B cell (primary cell): ENCODE measurements at regions not wholly inside any gene's neighbourhood (a gene's known extent, or its start where the extent isn't known, plus 50 kb on each side); places are given as distances from the start of the nearest gene placed in this dataset.

Source experiments
- ATAC-seq: fragments of 200-7000 bp; cut with Tn5 transposase; one replicate; pipeline ENCODE4 v1.10.0; 2021; ENCODE audit warnings: low read depth, mild to moderate bottlenecking, moderate number of reproducible peaks, moderate library complexity
- CTCF ChIA-PET: fragments of 350-600 bp; sonication (Branson Sonifier 250); formaldehyde crosslinking; loops from one replicate; lab custom pipeline; 2021; ENCODE audit warnings: antibody characterized with exemption, inconsistent platforms; lab: Charles Lee
- POLR2A ChIA-PET: fragments of 350-600 bp; sonication (Branson Sonifier 250); formaldehyde crosslinking; loops from one replicate; lab custom pipeline; 2021; ENCODE audit warnings: antibody characterized with exemption; lab: Charles Lee
- DNase-seq: peaks from one replicate; pipeline ENCODE4 v3.0.0; 2013
- H2AFZ ChIP-seq: 2 replicates; pipeline ENCODE4 v1.6.1; 2012; ENCODE audit warnings: mild to moderate bottlenecking, low read depth, low read length; ENCODE audit not compliant: insufficient read depth, poor library complexity, severe bottlenecking
- H3K27ac ChIP-seq, 2 donors: 1 replicate in 1 of 2; 2 replicates in 1 of 2; pipeline ENCODE4 v1.5.1; 2012 to 2013; ENCODE audit warnings: low read length in 2 of 2, mild to moderate bottlenecking in 2 of 2, moderate library complexity in 1 of 2
- H3K27me3 ChIP-seq, 4 experiments: fragments of 200-600 bp in 1 of 4; sonication (generic) in 1 of 4; replicated peaks in 1 of 4; 1 replicate in 2 of 4; 2 replicates in 2 of 4; pipeline versions ENCODE4 v1.6.1 to v1.7.0; 2013 to 2016; ENCODE audit warnings: low read length in 3 of 4, mild to moderate bottlenecking in 2 of 4, mixed read lengths in 1 of 4, moderate library complexity in 1 of 4; ENCODE audit not compliant: insufficient read depth in 4 of 4, control insufficient read depth in 3 of 4; ENCODE audit errors: control extremely low read depth in 1 of 4
- H3K36me3 ChIP-seq, 2 experiments: replicated peaks in 1 of 2; 1 replicate in 1 of 2; 2 replicates in 1 of 2; pipeline versions ENCODE4 v1.6.1 to v1.7.1; 2013; ENCODE audit warnings: low read length in 1 of 2; ENCODE audit not compliant: insufficient read depth in 2 of 2, control insufficient read depth in 1 of 2; ENCODE audit errors: control extremely low read depth in 1 of 2, extremely low read depth in 1 of 2
- H3K4me1 ChIP-seq, 2 donors: fragments of 200-600 bp in 1 of 2; sonication (generic) in 1 of 2; 1 replicate in 1 of 2; 2 replicates in 1 of 2; pipeline versions ENCODE4 v1.5.1 to v1.6.1; 2013 to 2017; ENCODE audit warnings: low read length in 2 of 2; ENCODE audit not compliant: control insufficient read depth in 2 of 2, insufficient read depth in 2 of 2
- H3K4me2 ChIP-seq: replicated peaks from 2 replicates; pipeline ENCODE3; 2012; ENCODE audit warnings: mild to moderate bottlenecking, low read depth, low read length; ENCODE audit not compliant: poor library complexity, severe bottlenecking
- H3K4me3 ChIP-seq, 5 experiments: fragments of 200-600 bp in 1 of 5; sonication (generic) in 1 of 5; 1 replicate in 3 of 5; 2 replicates in 2 of 5; pipeline versions ENCODE4 v1.5.1 to v1.7.0; 2011 to 2016; ENCODE audit warnings: low read length in 4 of 5, mild to moderate bottlenecking in 4 of 5, low read depth in 2 of 5, control low read depth in 1 of 5, moderate library complexity in 1 of 5; ENCODE audit not compliant: insufficient read depth in 1 of 5; ENCODE audit errors: control extremely low read depth in 1 of 5, extremely low read depth in 1 of 5
- H3K79me2 ChIP-seq: fragments of 200-600 bp; sonication (generic); one replicate; pipeline ENCODE4 v1.6.0; 2016; ENCODE audit warnings: low read length; ENCODE audit not compliant: control insufficient read depth, insufficient read depth
- H3K9ac ChIP-seq: fragments of 200-600 bp; sonication (generic); 2 replicates; pipeline ENCODE4 v1.6.1; 2017; ENCODE audit warnings: mild to moderate bottlenecking, low read length, moderate library complexity
- H3K9me3 ChIP-seq, 3 donors: one replicate each; pipeline versions ENCODE4 v1.6.1 to v1.7.1; 2013; ENCODE audit warnings: low read length in 2 of 3; ENCODE audit not compliant: control insufficient read depth in 2 of 3, insufficient read depth in 1 of 3; ENCODE audit errors: control extremely low read depth in 1 of 3
- H4K20me1 ChIP-seq: 2 replicates; pipeline ENCODE4 v1.6.0; 2012; ENCODE audit warnings: mild to moderate bottlenecking, low read length; ENCODE audit not compliant: insufficient read depth, control insufficient read depth, poor library complexity, severe bottlenecking
- H3K27ac Mint-ChIP-seq: one replicate; pipeline ENCODE4 v1.8.0; 2021; ENCODE audit warnings: mixed read lengths
- H3K27me3 Mint-ChIP-seq: one replicate; pipeline ENCODE4 v1.8.0; 2021; ENCODE audit warnings: mixed read lengths
- H3K4me1 Mint-ChIP-seq: one replicate; pipeline ENCODE4 v1.8.0; 2021; ENCODE audit warnings: mixed read lengths
- H3K4me3 Mint-ChIP-seq: one replicate; pipeline ENCODE4 v1.8.0; 2021; ENCODE audit warnings: mixed read lengths
- H3K9me3 Mint-ChIP-seq: one replicate; pipeline ENCODE4 v1.8.0; 2022; ENCODE audit warnings: mixed read lengths; ENCODE audit not compliant: insufficient read depth
- EZH2 ChIP-seq: IDR thresholded peaks from 2 replicates; pipeline ENCODE4 v1.6.1; 2012; ENCODE audit warnings: borderline replicate concordance, low read depth, mild to moderate bottlenecking, moderate library complexity, low read length; ENCODE audit not compliant: insufficient read depth, poor library complexity, severe bottlenecking
- WGBS: methylation state at CpG from one replicate; pipeline ENCODE4 v1.1.5; 2013; ENCODE audit warnings: missing lambda C conversion rate; ENCODE audit not compliant: insufficient coverage; 5-methylcytosine and 5-hydroxymethylcytosine counted together
- intact Hi-C: fragments of 100-400 bp; cut with micrococcal nuclease; formaldehyde crosslinking; loops from one replicate; pipeline ENCODE4 v1.10.0; 2022
- TF ChIP-seq, protein P1 (sequence below): fragments of 200-600 bp; IDR thresholded peaks from one replicate; pipeline ENCODE4 v1.8.0; 2022; ENCODE audit warnings: antibody characterized with exemption, mild to moderate bottlenecking

DNA sequence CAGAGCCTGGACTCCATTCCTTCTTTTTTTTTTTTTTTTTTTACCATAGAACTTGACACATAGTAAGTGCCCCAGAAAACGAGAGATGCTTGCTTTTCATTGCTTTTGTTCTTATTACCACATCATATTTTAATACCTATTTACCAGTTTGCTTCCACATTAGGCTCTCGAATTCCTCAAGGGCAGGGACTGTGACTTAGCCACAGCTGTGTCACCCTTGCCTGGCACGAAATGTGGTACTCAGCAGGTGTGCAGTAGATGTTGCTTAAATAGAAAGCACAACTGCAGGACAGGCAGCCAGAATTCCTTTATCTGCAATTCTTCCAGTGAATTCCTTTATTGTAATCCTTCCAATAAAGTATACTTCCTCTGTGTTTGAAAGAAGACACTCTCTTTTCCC, 393.0 kb downstream of the HAPSTR1 start:
- 56% methylated on average over 3 of the region's 3 CpGs for WGBS
- POLR2A ChIA-PET = no interaction called here
- no peaks in the 10 kb centered on the region for H4K20me1 ChIP-seq
- no peaks in the 10 kb centered on the region for H3K79me2 ChIP-seq
- intact Hi-C loops = no loop called here
- Mint-ChIP-seq H3K27ac (no peak overlapping the region), H3K4me1 (no peaks in the 10 kb centered on the region), H3K9me3 (no peaks in the 10 kb centered on the region), H3K4me3 (no peak overlapping the region), H3K27me3 (no peaks in the 10 kb centered on the region)
- H3K27me3 ChIP-seq = no peaks in the 10 kb centered on the region
- H3K4me3 ChIP-seq = no peak overlapping the region
- no peaks in the 10 kb centered on the region for H3K36me3 ChIP-seq
- no peak for DNase-seq
- TF ChIP-seq EZH2 = no peak
- TF ChIP-seq, protein P1, sequence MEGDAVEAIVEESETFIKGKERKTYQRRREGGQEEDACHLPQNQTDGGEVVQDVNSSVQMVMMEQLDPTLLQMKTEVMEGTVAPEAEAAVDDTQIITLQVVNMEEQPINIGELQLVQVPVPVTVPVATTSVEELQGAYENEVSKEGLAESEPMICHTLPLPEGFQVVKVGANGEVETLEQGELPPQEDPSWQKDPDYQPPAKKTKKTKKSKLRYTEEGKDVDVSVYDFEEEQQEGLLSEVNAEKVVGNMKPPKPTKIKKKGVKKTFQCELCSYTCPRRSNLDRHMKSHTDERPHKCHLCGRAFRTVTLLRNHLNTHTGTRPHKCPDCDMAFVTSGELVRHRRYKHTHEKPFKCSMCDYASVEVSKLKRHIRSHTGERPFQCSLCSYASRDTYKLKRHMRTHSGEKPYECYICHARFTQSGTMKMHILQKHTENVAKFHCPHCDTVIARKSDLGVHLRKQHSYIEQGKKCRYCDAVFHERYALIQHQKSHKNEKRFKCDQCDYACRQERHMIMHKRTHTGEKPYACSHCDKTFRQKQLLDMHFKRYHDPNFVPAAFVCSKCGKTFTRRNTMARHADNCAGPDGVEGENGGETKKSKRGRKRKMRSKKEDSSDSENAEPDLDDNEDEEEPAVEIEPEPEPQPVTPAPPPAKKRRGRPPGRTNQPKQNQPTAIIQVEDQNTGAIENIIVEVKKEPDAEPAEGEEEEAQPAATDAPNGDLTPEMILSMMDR = no peak
- ATAC-seq = no peak
- H3K4me2 ChIP-seq = no peak overlapping the region
- CTCF ChIA-PET = no interaction called here
- H3K9me3 ChIP-seq = no peaks in the 10 kb centered on the region
- H3K9ac ChIP-seq = no peak overlapping the region
- H3K27ac ChIP-seq = no peak overlapping the region
- H2AFZ ChIP-seq = no peak overlapping the region
- no peaks in the 10 kb centered on the region for H3K4me1 ChIP-seq

DNA sequence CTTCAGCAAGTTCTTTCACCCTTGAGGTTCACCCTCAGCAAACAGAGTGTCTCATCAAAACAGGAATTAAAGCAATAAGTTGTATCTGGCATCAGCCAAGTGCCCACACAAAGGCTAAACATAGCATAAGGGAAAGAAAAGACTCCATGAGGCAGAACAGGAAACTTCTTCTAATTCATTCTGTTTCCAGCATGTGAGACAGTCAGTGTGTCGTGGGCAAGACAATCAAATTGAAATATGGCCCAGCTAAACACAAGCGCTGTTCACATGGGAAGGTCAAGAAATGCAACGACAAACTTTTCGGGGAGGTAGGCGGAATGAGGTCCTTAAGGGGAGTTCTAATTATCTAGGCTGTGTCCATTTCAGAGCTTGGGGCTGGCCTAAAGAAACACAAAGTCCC, 393.4 kb downstream of the HAPSTR1 start:
- Mint-ChIP-seq H3K9me3 (no peaks in the 10 kb centered on the region), H3K27me3 (no peaks in the 10 kb centered on the region), H3K4me3 (no peak overlapping the region), H3K27ac (no peak overlapping the region), H3K4me1 (no peaks in the 10 kb centered on the region)
- no peak for DNase-seq
- H3K9ac ChIP-seq = no peak overlapping the region
- H3K36me3 ChIP-seq = no peaks in the 10 kb centered on the region
- no peaks in the 10 kb centered on the region for H4K20me1 ChIP-seq
- POLR2A ChIA-PET = no interaction called here
- no peaks in the 10 kb centered on the region for H3K79me2 ChIP-seq
- CTCF ChIA-PET = no interaction called here
- no peaks in the 10 kb centered on the region for H3K27me3 ChIP-seq
- no peak for ATAC-seq
- H3K9me3 ChIP-seq = no peaks in the 10 kb centered on the region
- 29% methylated on average over 3 of the region's 5 CpGs for WGBS
- H3K27ac ChIP-seq = no peak overlapping the region
- no peaks in the 10 kb centered on the region for H3K4me1 ChIP-seq
- H2AFZ ChIP-seq = no peak overlapping the region
- TF ChIP-seq, protein P1 = no peak
- no peak for TF ChIP-seq EZH2
- no peak overlapping the region for H3K4me2 ChIP-seq
- no peak overlapping the region for H3K4me3 ChIP-seq
- intact Hi-C loops = no loop called here
